ENCODE measurements at regions not wholly inside any gene's neighbourhood (a gene's known extent, or its start where the extent isn't known, plus 50 kb on each side); places are given as distances from the start of the nearest gene placed in this dataset.

GRCh38 chr12:59069516-59069915 is 149.2 kb upstream of the LRIG3 start:
- no TSS peak for BruUV-seq (replicated peaks)
- H3K4me1 ChIP-seq (ENCODE audit: control insufficient read depth, insufficient read depth, low read length) = no peaks in the 10 kb centered on the region
- in situ Hi-C loops (cut with HindIII; ENCODE audit: low pct_unique_long_range_greater_than_20kb, low sequenced_read_pairs) = no loop called here
- ATAC-seq (no peak), DNase-seq (ENCODE audit: low read depth, low spot score) (no peak)
- ChIA-PET POLR2A (no interaction called here), CTCF (no interaction called here)
- no peak overlapping the region for H3K27ac ChIP-seq (ENCODE audit: low read length)
- no peak overlapping the region for H3K4me3 ChIP-seq (ENCODE audit: low read depth in 2 of 2, low read length in 2 of 2)
- intact Hi-C loops (cut with micrococcal nuclease; ENCODE audit: unreplicated experiment) = no loop called here
- H3K27me3 ChIP-seq (ENCODE audit: control insufficient read depth, insufficient read depth, low read length) = no peaks in the 10 kb centered on the region
- no peak for TF ChIP-seq CTCF (IDR thresholded peaks at IDR 0.05)
- TF ChIP-seq, protein P1, sequence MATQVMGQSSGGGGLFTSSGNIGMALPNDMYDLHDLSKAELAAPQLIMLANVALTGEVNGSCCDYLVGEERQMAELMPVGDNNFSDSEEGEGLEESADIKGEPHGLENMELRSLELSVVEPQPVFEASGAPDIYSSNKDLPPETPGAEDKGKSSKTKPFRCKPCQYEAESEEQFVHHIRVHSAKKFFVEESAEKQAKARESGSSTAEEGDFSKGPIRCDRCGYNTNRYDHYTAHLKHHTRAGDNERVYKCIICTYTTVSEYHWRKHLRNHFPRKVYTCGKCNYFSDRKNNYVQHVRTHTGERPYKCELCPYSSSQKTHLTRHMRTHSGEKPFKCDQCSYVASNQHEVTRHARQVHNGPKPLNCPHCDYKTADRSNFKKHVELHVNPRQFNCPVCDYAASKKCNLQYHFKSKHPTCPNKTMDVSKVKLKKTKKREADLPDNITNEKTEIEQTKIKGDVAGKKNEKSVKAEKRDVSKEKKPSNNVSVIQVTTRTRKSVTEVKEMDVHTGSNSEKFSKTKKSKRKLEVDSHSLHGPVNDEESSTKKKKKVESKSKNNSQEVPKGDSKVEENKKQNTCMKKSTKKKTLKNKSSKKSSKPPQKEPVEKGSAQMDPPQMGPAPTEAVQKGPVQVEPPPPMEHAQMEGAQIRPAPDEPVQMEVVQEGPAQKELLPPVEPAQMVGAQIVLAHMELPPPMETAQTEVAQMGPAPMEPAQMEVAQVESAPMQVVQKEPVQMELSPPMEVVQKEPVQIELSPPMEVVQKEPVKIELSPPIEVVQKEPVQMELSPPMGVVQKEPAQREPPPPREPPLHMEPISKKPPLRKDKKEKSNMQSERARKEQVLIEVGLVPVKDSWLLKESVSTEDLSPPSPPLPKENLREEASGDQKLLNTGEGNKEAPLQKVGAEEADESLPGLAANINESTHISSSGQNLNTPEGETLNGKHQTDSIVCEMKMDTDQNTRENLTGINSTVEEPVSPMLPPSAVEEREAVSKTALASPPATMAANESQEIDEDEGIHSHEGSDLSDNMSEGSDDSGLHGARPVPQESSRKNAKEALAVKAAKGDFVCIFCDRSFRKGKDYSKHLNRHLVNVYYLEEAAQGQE (IDR thresholded peaks at IDR 0.05; ENCODE audit: insufficient read depth in 1 of 2, low read depth in 2 of 2, low read length in 1 of 2) = no peak
- TF ChIP-seq TCF7L2 (IDR thresholded peaks at IDR 0.05; ENCODE audit: low read depth, low read length) = no peak
- TF ChIP-seq POLR2AphosphoS5 (IDR thresholded peaks at IDR 0.05; ENCODE audit: low read depth, low read length) = no peak
- TF ChIP-seq SIN3A (IDR thresholded peaks at IDR 0.05; ENCODE audit: borderline replicate concordance, insufficient read depth, low read depth, low read length) = no peak
- H3K9me3 ChIP-seq (ENCODE audit: control insufficient read depth, insufficient read depth, low read depth, low read length) = no peaks in the 10 kb centered on the region
- H3K36me3 ChIP-seq (ENCODE audit: control insufficient read depth, insufficient read depth, low read length) = no peaks in the 10 kb centered on the region

GRCh38 chr12:59068436-59068835 is 148.1 kb upstream of the LRIG3 start:
- ChIA-PET POLR2A (no interaction called here), CTCF (no interaction called here)
- DNase-seq (ENCODE audit: low read depth, low spot score) (no peak), ATAC-seq (no peak)
- in situ Hi-C loops (cut with HindIII; ENCODE audit: low pct_unique_long_range_greater_than_20kb, low sequenced_read_pairs) = no loop called here
- Histone ChIP-seq H3K9me3 (ENCODE audit: control insufficient read depth, insufficient read depth, low read depth, low read length) (no peaks in the 10 kb centered on the region), H3K4me1 (ENCODE audit: control insufficient read depth, insufficient read depth, low read length) (no peaks in the 10 kb centered on the region), H3K27ac (ENCODE audit: low read length) (no peak overlapping the region), H3K4me3 (ENCODE audit: low read depth in 2 of 2, low read length in 2 of 2) (no peak overlapping the region), H3K27me3 (ENCODE audit: control insufficient read depth, insufficient read depth, low read length) (no peaks in the 10 kb centered on the region), H3K36me3 (ENCODE audit: control insufficient read depth, insufficient read depth, low read length) (no peaks in the 10 kb centered on the region)
- intact Hi-C loops (cut with micrococcal nuclease; ENCODE audit: unreplicated experiment) = no loop called here
- TF ChIP-seq POLR2AphosphoS5 (IDR thresholded peaks at IDR 0.05; ENCODE audit: low read depth, low read length) (no peak), CTCF (IDR thresholded peaks at IDR 0.05) (no peak), TCF7L2 (IDR thresholded peaks at IDR 0.05; ENCODE audit: low read depth, low read length) (no peak), SIN3A (IDR thresholded peaks at IDR 0.05; ENCODE audit: borderline replicate concordance, insufficient read depth, low read depth, low read length) (no peak)
- TF ChIP-seq, protein P1 (IDR thresholded peaks at IDR 0.05; ENCODE audit: insufficient read depth in 1 of 2, low read depth in 2 of 2, low read length in 1 of 2) = no peak
- no TSS peak for BruUV-seq (replicated peaks)
